CD4-positive, alpha-beta T cell (primary cell): ENCODE measurements at regions not wholly inside any gene's neighbourhood (a gene's known extent, or its start where the extent isn't known, plus 50 kb on each side); places are given as distances from the start of the nearest gene placed in this dataset.

Source experiments
- ATAC-seq: fragments of 200-7000 bp; cut with Tn5 transposase; one replicate; pipeline ENCODE4 v1.10.0; 2022; ENCODE audit warnings: mild to moderate bottlenecking; ENCODE audit not compliant: poor library complexity
- CTCF ChIA-PET: fragments of 350-600 bp; sonication (Branson Sonifier 250); formaldehyde crosslinking; loops from one replicate; lab custom pipeline; 2021; ENCODE audit warnings: antibody characterized with exemption, inconsistent platforms; lab: Charles Lee
- POLR2A ChIA-PET: fragments of 350-600 bp; sonication (Branson Sonifier 250); formaldehyde crosslinking; loops from one replicate; lab custom pipeline; 2021; ENCODE audit warnings: antibody characterized with exemption, inconsistent platforms; lab: Charles Lee
- DNase-seq, 14 experiments: peaks; one replicate each; pipeline ENCODE4 v3.0.0-alpha.2; 2013 to 2020; ENCODE audit warnings: mixed read lengths in 2 of 14
- H3K27ac ChIP-seq, 2 donors: one replicate each; pipeline versions ENCODE4 v1.5.1 to v1.7.0; 2013; ENCODE audit warnings: low read length in 2 of 2, low read depth in 1 of 2, mild to moderate bottlenecking in 1 of 2
- H3K27me3 ChIP-seq, 2 experiments: 1 replicate in 1 of 2; 2 replicates in 1 of 2; pipeline versions ENCODE4 v1.6.1 to v1.7.0; 2013; ENCODE audit warnings: low read length in 2 of 2, control low read depth in 1 of 2, mild to moderate bottlenecking in 1 of 2, moderate library complexity in 1 of 2; ENCODE audit not compliant: insufficient read depth in 2 of 2, control insufficient read depth in 1 of 2
- H3K36me3 ChIP-seq: one replicate; pipeline ENCODE4 v1.6.1; 2013; ENCODE audit warnings: low read length, control low read depth; ENCODE audit not compliant: insufficient read depth
- H3K4me1 ChIP-seq: one replicate; pipeline ENCODE4 v1.6.1; 2013; ENCODE audit warnings: low read length, control low read depth; ENCODE audit not compliant: insufficient read depth
- H3K4me3 ChIP-seq: one replicate; pipeline ENCODE4 v1.5.1; 2013; ENCODE audit warnings: mild to moderate bottlenecking, low read length, moderate library complexity
- H3K9me3 ChIP-seq, 2 experiments: 1 replicate in 1 of 2; 2 replicates in 1 of 2; pipeline versions ENCODE4 v1.6.1 to v1.7.0; 2013; ENCODE audit warnings: low read length in 2 of 2, mild to moderate bottlenecking in 2 of 2, control low read depth in 1 of 2, moderate library complexity in 1 of 2; ENCODE audit not compliant: control insufficient read depth in 1 of 2, insufficient read depth in 1 of 2
- H3K27ac Mint-ChIP-seq: one replicate; pipeline ENCODE4 v1.8.0; 2020; ENCODE audit warnings: mixed read lengths
- H3K27me3 Mint-ChIP-seq: one replicate; pipeline ENCODE4 v1.8.0; 2021; ENCODE audit warnings: mixed read lengths
- H3K36me3 Mint-ChIP-seq: one replicate; pipeline ENCODE4 v1.8.0; 2021; ENCODE audit warnings: low read depth, mixed read lengths
- H3K4me1 Mint-ChIP-seq: one replicate; pipeline ENCODE4 v1.8.0; 2021; ENCODE audit warnings: low read depth, mixed read lengths
- H3K4me3 Mint-ChIP-seq: one replicate; pipeline ENCODE4 v1.8.0; 2020; ENCODE audit warnings: mild to moderate bottlenecking, mixed read lengths
- H3K9me3 Mint-ChIP-seq: one replicate; pipeline ENCODE4 v1.8.0; 2020; ENCODE audit warnings: mixed read lengths
- CTCF ChIP-seq: fragments of 200-600 bp; IDR thresholded peaks from one replicate; pipeline ENCODE4 v1.8.0; 2022; ENCODE audit warnings: antibody characterized with exemption, mild to moderate bottlenecking
- intact Hi-C, 2 experiments: fragments of 100-400 bp; cut with DNase I in 1 of 2; cut with micrococcal nuclease in 1 of 2; formaldehyde crosslinking; loops; one replicate each; pipeline versions ENCODE4 v1.15.1 to v1.9.0; 2023 to 2025; cut with DNase I, micrococcal nuclease

GRCh38 chr11:122207505-122207904 is 91.5 kb upstream of the BLID start:
- no peak for ATAC-seq
- H3K27ac Mint-ChIP-seq: no peak overlapping the region
- ChIA-PET CTCF (no interaction called here), POLR2A (no interaction called here)
- H3K9me3 Mint-ChIP-seq: no peaks in the 10 kb centered on the region
- DNase-seq: no peak
- Histone ChIP-seq H3K4me3 (no peak overlapping the region), H3K36me3 (no peaks in the 10 kb centered on the region), H3K27ac (no peak overlapping the region), H3K9me3 (peaks cover 0 to 4% of the 10 kb centered on the region in 2 experiments), H3K4me1 (no peaks in the 10 kb centered on the region), H3K27me3 (peaks cover 7 to 13% of the 10 kb centered on the region in 2 experiments)
- no peak for TF ChIP-seq CTCF
- H3K4me3 Mint-ChIP-seq: no peak overlapping the region
- H3K27me3 Mint-ChIP-seq: peaks cover 64% of the 10 kb centered on the region
- no peaks in the 10 kb centered on the region for H3K36me3 Mint-ChIP-seq
- intact Hi-C loops: no loop called here
- no peaks in the 10 kb centered on the region for H3K4me1 Mint-ChIP-seq

- no peak overlapping the region for H3K4me3 ChIP-seq
- DNase-seq: no peak
- CTCF ChIA-PET: no interaction called here
- no peak for TF ChIP-seq CTCF
- H3K27ac ChIP-seq: no peak overlapping the region
- H3K27me3 Mint-ChIP-seq: peaks cover 67% of the 10 kb centered on the region
- intact Hi-C loops: loop anchor here in 1 of 2 experiments (2.0 kb wide), 1 partner anchor 548 kb away; no protein-coding TSS in a partner anchor
- H3K4me1 ChIP-seq: no peaks in the 10 kb centered on the region
- no peak for ATAC-seq
- H3K36me3 ChIP-seq: no peaks in the 10 kb centered on the region
- H3K27ac Mint-ChIP-seq: no peak overlapping the region
- no peak overlapping the region for H3K4me3 Mint-ChIP-seq
- peaks cover 0 to 4% of the 10 kb centered on the region in 2 experiments for H3K9me3 ChIP-seq
- no peaks in the 10 kb centered on the region for H3K9me3 Mint-ChIP-seq
- no peaks in the 10 kb centered on the region for H3K4me1 Mint-ChIP-seq
- POLR2A ChIA-PET: no interaction called here
- peaks cover 13 to 14% of the 10 kb centered on the region in 2 experiments for H3K27me3 ChIP-seq
- H3K36me3 Mint-ChIP-seq: no peaks in the 10 kb centered on the region
Observed at GRCh38 chr11:122205036-122205435, 89.0 kb upstream of the BLID start.

GRCh38 chr11:122204206-122204605 is 88.2 kb upstream of the BLID start:
- intact Hi-C loops: loop anchor here in 1 of 2 experiments (2.0 kb wide), 1 partner anchor 547 kb away; no protein-coding TSS in a partner anchor

More at GRCh38 chr11:122204206-122204605, 88.2 kb upstream of the BLID start:
- Histone ChIP-seq H3K27me3 (peaks cover 11 to 14% of the 10 kb centered on the region in 2 experiments), H3K9me3 (peaks cover 0 to 4% of the 10 kb centered on the region in 2 experiments), H3K27ac (no peak overlapping the region), H3K4me3 (no peak overlapping the region), H3K4me1 (no peaks in the 10 kb centered on the region), H3K36me3 (no peaks in the 10 kb centered on the region)
- H3K4me1 Mint-ChIP-seq: no peaks in the 10 kb centered on the region
- ChIA-PET POLR2A (no interaction called here), CTCF (no interaction called here)
- H3K27ac Mint-ChIP-seq: no peak overlapping the region
- no peaks in the 10 kb centered on the region for H3K9me3 Mint-ChIP-seq
- H3K36me3 Mint-ChIP-seq: no peaks in the 10 kb centered on the region
- no peak overlapping the region for H3K4me3 Mint-ChIP-seq
- TF ChIP-seq CTCF: no peak
- DNase-seq (no peak), ATAC-seq (no peak)
- peaks cover 64% of the 10 kb centered on the region for H3K27me3 Mint-ChIP-seq
